CD4-positive, alpha-beta memory T cell (primary cell): ENCODE measurements at regions not wholly inside any gene's neighbourhood (a gene's known extent, or its start where the extent isn't known, plus 50 kb on each side); places are given as distances from the start of the nearest gene placed in this dataset.

Experiments used
- CTCF ChIA-PET: fragments of 350-600 bp; sonication (Branson Sonifier 250); formaldehyde crosslinking; loops from one replicate; lab custom pipeline; 2021; ENCODE audit warnings: inconsistent platforms; ENCODE audit not compliant: partially characterized antibody; lab: Charles Lee
- POLR2A ChIA-PET: fragments of 350-600 bp; sonication (Branson Sonifier 250); formaldehyde crosslinking; loops from one replicate; lab custom pipeline; 2021; ENCODE audit not compliant: partially characterized antibody; lab: Charles Lee
- DNase-seq, 5 donors: peaks; one replicate each; pipeline versions ENCODE4 v3.0.0 to v3.0.0-alpha.2; 2020 to 2022; ENCODE audit warnings: mixed read lengths in 1 of 5
- H3K27ac ChIP-seq: one replicate; pipeline ENCODE4 v1.7.0; 2013; ENCODE audit warnings: low read depth, low read length
- H3K27me3 ChIP-seq: 2 replicates; pipeline ENCODE4 v1.7.0; 2013; ENCODE audit warnings: mild to moderate bottlenecking, low read length, moderate library complexity; ENCODE audit not compliant: insufficient read depth
- H3K36me3 ChIP-seq: 2 replicates; pipeline ENCODE4 v1.7.0; 2013; ENCODE audit warnings: mild to moderate bottlenecking, low read length, moderate library complexity; ENCODE audit not compliant: insufficient read depth
- H3K4me1 ChIP-seq: 2 replicates; pipeline ENCODE4 v1.7.0; 2013; ENCODE audit warnings: mild to moderate bottlenecking, low read length, moderate library complexity; ENCODE audit not compliant: insufficient read depth
- H3K4me3 ChIP-seq, 2 donors: one replicate each; pipeline ENCODE4 v1.7.0; 2013; ENCODE audit warnings: low read length in 2 of 2, mild to moderate bottlenecking in 1 of 2
- H3K9me3 ChIP-seq, 2 donors: one replicate each; pipeline ENCODE4 v1.7.0; 2013; ENCODE audit warnings: low read length in 2 of 2, control low read depth in 1 of 2; ENCODE audit not compliant: control insufficient read depth in 1 of 2
- H3K27ac Mint-ChIP-seq, 7 donors: one replicate each; pipeline ENCODE4 v1.8.0; 2020 to 2021; ENCODE audit warnings: mixed read lengths in 7 of 7, mild to moderate bottlenecking in 6 of 7, inconsistent platforms in 3 of 7, moderate library complexity in 3 of 7
- H3K27me3 Mint-ChIP-seq, 2 donors: one replicate each; pipeline ENCODE4 v1.8.0; 2020 to 2021; ENCODE audit warnings: mixed read lengths in 2 of 2
- H3K36me3 Mint-ChIP-seq, 2 donors: one replicate each; pipeline ENCODE4 v1.8.0; 2020 to 2021; ENCODE audit warnings: mixed read lengths in 2 of 2, inconsistent platforms in 1 of 2, mild to moderate bottlenecking in 1 of 2
- H3K4me1 Mint-ChIP-seq, 4 donors: one replicate each; pipeline ENCODE4 v1.8.0; 2020 to 2021; ENCODE audit warnings: mixed read lengths in 4 of 4, mild to moderate bottlenecking in 1 of 4
- H3K4me3 Mint-ChIP-seq, 8 donors: one replicate each; pipeline ENCODE4 v1.8.0; 2020 to 2021; ENCODE audit warnings: mixed read lengths in 8 of 8, mild to moderate bottlenecking in 7 of 8, moderate library complexity in 6 of 8, inconsistent platforms in 3 of 8
- H3K9me3 Mint-ChIP-seq, 8 donors: one replicate each; pipeline ENCODE4 v1.8.0; 2020 to 2021; ENCODE audit warnings: mixed read lengths in 8 of 8, mild to moderate bottlenecking in 5 of 8, inconsistent platforms in 3 of 8, moderate library complexity in 1 of 8
- intact Hi-C: fragments of 100-400 bp; cut with micrococcal nuclease; formaldehyde crosslinking; loops from one replicate; pipeline ENCODE4 v1.15.1; 2023

GRCh38 chr2:56576001-56576400, 392.2 kb downstream of the CCDC85A start:
- CTCF ChIA-PET, result no interaction called here
- Mint-ChIP-seq H3K36me3 (no peaks in the 10 kb centered on the region), H3K9me3 (peaks cover 0 to 27% (median 13%) of the 10 kb centered on the region in 8 donors), H3K27ac (no peak overlapping the region), H3K4me1 (no peaks in the 10 kb centered on the region), H3K27me3 (no peaks in the 10 kb centered on the region), H3K4me3 (no peak overlapping the region)
- Histone ChIP-seq H3K4me1 (no peaks in the 10 kb centered on the region), H3K9me3 (peaks cover 0 to 10% of the 10 kb centered on the region in 2 donors), H3K4me3 (no peak overlapping the region), H3K36me3 (no peaks in the 10 kb centered on the region), H3K27ac (no peak overlapping the region), H3K27me3 (no peaks in the 10 kb centered on the region)
- intact Hi-C loops, result no loop called here
- no peak for DNase-seq
- POLR2A ChIA-PET, result no interaction called here

- CTCF ChIA-PET, result no interaction called here
- intact Hi-C loops, result no loop called here
Measured at GRCh38 chr2:56580242-56580641, 396.5 kb downstream of the CCDC85A start.

GRCh38 chr2:56582570-56582969, 398.8 kb downstream of the CCDC85A start:
- no peaks in the 10 kb centered on the region for H3K36me3 Mint-ChIP-seq
- no peak overlapping the region for H3K27ac Mint-ChIP-seq
- ChIA-PET POLR2A (no interaction called here), CTCF (no interaction called here)
- no peak overlapping the region for H3K4me3 Mint-ChIP-seq
- intact Hi-C loops, result no loop called here
- H3K27me3 Mint-ChIP-seq, result no peaks in the 10 kb centered on the region
- Histone ChIP-seq H3K36me3 (no peaks in the 10 kb centered on the region), H3K27ac (no peak overlapping the region), H3K4me1 (no peaks in the 10 kb centered on the region), H3K9me3 (no peaks in the 10 kb centered on the region), H3K27me3 (no peaks in the 10 kb centered on the region), H3K4me3 (no peak overlapping the region)
- H3K4me1 Mint-ChIP-seq, result no peaks in the 10 kb centered on the region
- peaks cover 0 to 22% (median 7%) of the 10 kb centered on the region in 8 donors for H3K9me3 Mint-ChIP-seq
- DNase-seq, result no peak

More at GRCh38 chr2:56580242-56580641, 396.5 kb downstream of the CCDC85A start:
- H3K27ac ChIP-seq, result no peak overlapping the region
- no peaks in the 10 kb centered on the region for H3K27me3 ChIP-seq
- DNase-seq, result no peak
- no peaks in the 10 kb centered on the region for H3K4me1 Mint-ChIP-seq
- no peaks in the 10 kb centered on the region for H3K27me3 Mint-ChIP-seq
- H3K36me3 ChIP-seq, result no peaks in the 10 kb centered on the region
- peaks cover 0 to 30% (median 10%) of the 10 kb centered on the region in 8 donors for H3K9me3 Mint-ChIP-seq
- no peak overlapping the region for H3K27ac Mint-ChIP-seq
- H3K4me3 Mint-ChIP-seq, result no peak overlapping the region
- peaks cover 0 to 5% of the 10 kb centered on the region in 2 donors for H3K9me3 ChIP-seq
- POLR2A ChIA-PET, result no interaction called here
- H3K4me1 ChIP-seq, result no peaks in the 10 kb centered on the region
- H3K36me3 Mint-ChIP-seq, result no peaks in the 10 kb centered on the region
- H3K4me3 ChIP-seq, result no peak overlapping the region

- DNase-seq, result no peak
- Mint-ChIP-seq H3K4me1 (no peaks in the 10 kb centered on the region), H3K9me3 (peaks cover 0 to 20% (median 7%) of the 10 kb centered on the region in 8 donors), H3K36me3 (no peaks in the 10 kb centered on the region), H3K27ac (no peak overlapping the region), H3K27me3 (no peaks in the 10 kb centered on the region), H3K4me3 (no peak overlapping the region)
- CTCF ChIA-PET, result no interaction called here
- no peaks in the 10 kb centered on the region for H3K9me3 ChIP-seq
- no peak overlapping the region for H3K4me3 ChIP-seq
- H3K27me3 ChIP-seq, result no peaks in the 10 kb centered on the region
- no peaks in the 10 kb centered on the region for H3K36me3 ChIP-seq
- POLR2A ChIA-PET, result no interaction called here
- H3K27ac ChIP-seq, result no peak overlapping the region
- intact Hi-C loops, result no loop called here
- H3K4me1 ChIP-seq, result no peaks in the 10 kb centered on the region
Measured at GRCh38 chr2:56583796-56584315, 400.1 kb downstream of the CCDC85A start.

- Histone ChIP-seq H3K4me3 (no peak overlapping the region), H3K9me3 (no peaks in the 10 kb centered on the region), H3K27me3 (no peaks in the 10 kb centered on the region), H3K4me1 (no peaks in the 10 kb centered on the region), H3K27ac (no peak overlapping the region), H3K36me3 (no peaks in the 10 kb centered on the region)
- no peak overlapping the region for H3K4me3 Mint-ChIP-seq
- no peaks in the 10 kb centered on the region for H3K27me3 Mint-ChIP-seq
- no peaks in the 10 kb centered on the region for H3K36me3 Mint-ChIP-seq
- no peak overlapping the region for H3K27ac Mint-ChIP-seq
- intact Hi-C loops, result no loop called here
- peaks cover 0 to 10% (median 2%) of the 10 kb centered on the region in 8 donors for H3K9me3 Mint-ChIP-seq
- ChIA-PET POLR2A (no interaction called here), CTCF (no interaction called here)
- no peaks in the 10 kb centered on the region for H3K4me1 Mint-ChIP-seq
- no peak for DNase-seq
Measured at GRCh38 chr2:56587456-56587855, 403.7 kb downstream of the CCDC85A start.

- no peaks in the 10 kb centered on the region for H3K27me3 ChIP-seq
- H3K36me3 ChIP-seq, result no peaks in the 10 kb centered on the region
- H3K4me1 Mint-ChIP-seq, result no peaks in the 10 kb centered on the region
- H3K9me3 ChIP-seq, result no peaks in the 10 kb centered on the region
- DNase-seq, result no peak
- H3K27ac Mint-ChIP-seq, result no peak overlapping the region
- intact Hi-C loops, result no loop called here
- peaks cover 0 to 10% (median 2%) of the 10 kb centered on the region in 8 donors for H3K9me3 Mint-ChIP-seq
- H3K4me3 Mint-ChIP-seq, result no peak overlapping the region
- ChIA-PET CTCF (no interaction called here), POLR2A (no interaction called here)
- H3K4me3 ChIP-seq, result no peak overlapping the region
- H3K27me3 Mint-ChIP-seq, result no peaks in the 10 kb centered on the region
- no peaks in the 10 kb centered on the region for H3K36me3 Mint-ChIP-seq
- H3K27ac ChIP-seq, result no peak overlapping the region
- no peaks in the 10 kb centered on the region for H3K4me1 ChIP-seq
Measured at GRCh38 chr2:56589194-56589593, 405.4 kb downstream of the CCDC85A start.

GRCh38 chr2:56589835-56590234, 406.0 kb downstream of the CCDC85A start:
- Mint-ChIP-seq H3K4me1 (no peaks in the 10 kb centered on the region), H3K9me3 (peaks cover 0 to 11% (median 2%) of the 10 kb centered on the region in 8 donors), H3K36me3 (no peaks in the 10 kb centered on the region), H3K4me3 (no peak overlapping the region), H3K27me3 (no peaks in the 10 kb centered on the region), H3K27ac (no peak overlapping the region)
- POLR2A ChIA-PET, result no interaction called here
- CTCF ChIA-PET, result no interaction called here
- intact Hi-C loops, result no loop called here
- no peak overlapping the region for H3K27ac ChIP-seq
- no peaks in the 10 kb centered on the region for H3K36me3 ChIP-seq
- H3K9me3 ChIP-seq, result no peaks in the 10 kb centered on the region
- no peak for DNase-seq
- H3K4me1 ChIP-seq, result no peaks in the 10 kb centered on the region
- no peaks in the 10 kb centered on the region for H3K27me3 ChIP-seq
- no peak overlapping the region for H3K4me3 ChIP-seq

GRCh38 chr2:56590611-56591010, 406.8 kb downstream of the CCDC85A start:
- H3K4me1 ChIP-seq, result no peaks in the 10 kb centered on the region
- Mint-ChIP-seq H3K4me3 (no peak overlapping the region), H3K27me3 (no peaks in the 10 kb centered on the region), H3K9me3 (peaks cover 0 to 11% (median 2%) of the 10 kb centered on the region in 8 donors), H3K36me3 (no peaks in the 10 kb centered on the region), H3K27ac (no peak overlapping the region), H3K4me1 (no peaks in the 10 kb centered on the region)
- H3K36me3 ChIP-seq, result no peaks in the 10 kb centered on the region
- H3K4me3 ChIP-seq, result no peak overlapping the region
- H3K27me3 ChIP-seq, result no peaks in the 10 kb centered on the region
- H3K9me3 ChIP-seq, result no peaks in the 10 kb centered on the region
- ChIA-PET POLR2A (no interaction called here), CTCF (no interaction called here)
- intact Hi-C loops, result no loop called here
- H3K27ac ChIP-seq, result no peak overlapping the region
- DNase-seq, result no peak
